ENCODE measurements at regions not wholly inside any gene's neighbourhood (a gene's known extent, or its start where the extent isn't known, plus 50 kb on each side); places are given as distances from the start of the nearest gene placed in this dataset.

GRCh38 chr6:4441981-4442434, 306.6 kb upstream of the ECI2 start:
- TF ChIP-seq, protein P1, sequence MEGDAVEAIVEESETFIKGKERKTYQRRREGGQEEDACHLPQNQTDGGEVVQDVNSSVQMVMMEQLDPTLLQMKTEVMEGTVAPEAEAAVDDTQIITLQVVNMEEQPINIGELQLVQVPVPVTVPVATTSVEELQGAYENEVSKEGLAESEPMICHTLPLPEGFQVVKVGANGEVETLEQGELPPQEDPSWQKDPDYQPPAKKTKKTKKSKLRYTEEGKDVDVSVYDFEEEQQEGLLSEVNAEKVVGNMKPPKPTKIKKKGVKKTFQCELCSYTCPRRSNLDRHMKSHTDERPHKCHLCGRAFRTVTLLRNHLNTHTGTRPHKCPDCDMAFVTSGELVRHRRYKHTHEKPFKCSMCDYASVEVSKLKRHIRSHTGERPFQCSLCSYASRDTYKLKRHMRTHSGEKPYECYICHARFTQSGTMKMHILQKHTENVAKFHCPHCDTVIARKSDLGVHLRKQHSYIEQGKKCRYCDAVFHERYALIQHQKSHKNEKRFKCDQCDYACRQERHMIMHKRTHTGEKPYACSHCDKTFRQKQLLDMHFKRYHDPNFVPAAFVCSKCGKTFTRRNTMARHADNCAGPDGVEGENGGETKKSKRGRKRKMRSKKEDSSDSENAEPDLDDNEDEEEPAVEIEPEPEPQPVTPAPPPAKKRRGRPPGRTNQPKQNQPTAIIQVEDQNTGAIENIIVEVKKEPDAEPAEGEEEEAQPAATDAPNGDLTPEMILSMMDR (IDR thresholded peaks at IDR 0.05): no peak
- TF ChIP-seq POLR2A (IDR thresholded peaks at IDR 0.05): no peak

All from adrenal gland (tissue), 5 donors.